ENCODE measurements at regions not wholly inside any gene's neighbourhood (a gene's known extent, or its start where the extent isn't known, plus 50 kb on each side); places are given as distances from the start of the nearest gene placed in this dataset.

DNA sequence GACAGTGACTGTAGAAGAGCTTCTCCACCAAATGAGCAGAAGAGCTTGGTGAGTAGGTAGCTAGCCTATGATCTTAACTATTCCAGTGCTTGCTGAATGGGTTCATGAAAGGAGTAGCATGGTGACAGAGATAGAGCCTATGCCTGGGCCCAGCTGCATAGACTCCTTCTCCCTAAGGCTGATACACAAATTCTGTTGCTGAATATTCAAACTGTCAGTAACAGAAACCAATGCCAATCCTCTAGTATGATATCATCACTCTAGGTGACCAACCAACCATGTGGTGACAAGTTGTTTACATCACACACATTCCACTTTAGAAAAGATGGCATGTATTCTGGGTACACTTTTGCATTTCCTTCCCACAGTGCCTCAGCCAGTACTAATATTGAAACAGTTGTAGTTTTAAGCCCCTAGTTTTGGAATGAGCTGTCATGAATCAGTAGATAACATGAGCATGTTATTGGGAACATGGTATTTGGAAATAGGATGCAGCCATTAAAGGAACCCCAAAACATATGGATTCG is 103.4 kb upstream of the GRXCR1 start:
- TF ChIP-seq EP300 (IDR thresholded peaks at IDR 0.05) (no peak), POLR2AphosphoS5 (IDR thresholded peaks at IDR 0.05) (no peak), POLR2A (IDR thresholded peaks at IDR 0.05) (no peak)
- TF ChIP-seq, protein P1, sequence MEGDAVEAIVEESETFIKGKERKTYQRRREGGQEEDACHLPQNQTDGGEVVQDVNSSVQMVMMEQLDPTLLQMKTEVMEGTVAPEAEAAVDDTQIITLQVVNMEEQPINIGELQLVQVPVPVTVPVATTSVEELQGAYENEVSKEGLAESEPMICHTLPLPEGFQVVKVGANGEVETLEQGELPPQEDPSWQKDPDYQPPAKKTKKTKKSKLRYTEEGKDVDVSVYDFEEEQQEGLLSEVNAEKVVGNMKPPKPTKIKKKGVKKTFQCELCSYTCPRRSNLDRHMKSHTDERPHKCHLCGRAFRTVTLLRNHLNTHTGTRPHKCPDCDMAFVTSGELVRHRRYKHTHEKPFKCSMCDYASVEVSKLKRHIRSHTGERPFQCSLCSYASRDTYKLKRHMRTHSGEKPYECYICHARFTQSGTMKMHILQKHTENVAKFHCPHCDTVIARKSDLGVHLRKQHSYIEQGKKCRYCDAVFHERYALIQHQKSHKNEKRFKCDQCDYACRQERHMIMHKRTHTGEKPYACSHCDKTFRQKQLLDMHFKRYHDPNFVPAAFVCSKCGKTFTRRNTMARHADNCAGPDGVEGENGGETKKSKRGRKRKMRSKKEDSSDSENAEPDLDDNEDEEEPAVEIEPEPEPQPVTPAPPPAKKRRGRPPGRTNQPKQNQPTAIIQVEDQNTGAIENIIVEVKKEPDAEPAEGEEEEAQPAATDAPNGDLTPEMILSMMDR (IDR thresholded peaks at IDR 0.05) = no peak
- no peak overlapping the region for H3K4me3 ChIP-seq
- no peak for DNase-seq
- no peaks in the 10 kb centered on the region for H3K27me3 ChIP-seq
- H3K4me1 ChIP-seq = no peaks in the 10 kb centered on the region
- intact Hi-C loops (cut with DNase I; ENCODE audit: low total_unique reads) = no loop called here
- H3K36me3 ChIP-seq = no peaks in the 10 kb centered on the region
- no peak overlapping the region for H3K27ac ChIP-seq
- 78 to 97% (median 91%) methylated on average over 1 of the region's 1 CpG for WGBS, 5 donors
- peaks cover 0 to 3% (median 0%) of the 10 kb centered on the region in 4 donors for H3K9me3 ChIP-seq

DNA sequence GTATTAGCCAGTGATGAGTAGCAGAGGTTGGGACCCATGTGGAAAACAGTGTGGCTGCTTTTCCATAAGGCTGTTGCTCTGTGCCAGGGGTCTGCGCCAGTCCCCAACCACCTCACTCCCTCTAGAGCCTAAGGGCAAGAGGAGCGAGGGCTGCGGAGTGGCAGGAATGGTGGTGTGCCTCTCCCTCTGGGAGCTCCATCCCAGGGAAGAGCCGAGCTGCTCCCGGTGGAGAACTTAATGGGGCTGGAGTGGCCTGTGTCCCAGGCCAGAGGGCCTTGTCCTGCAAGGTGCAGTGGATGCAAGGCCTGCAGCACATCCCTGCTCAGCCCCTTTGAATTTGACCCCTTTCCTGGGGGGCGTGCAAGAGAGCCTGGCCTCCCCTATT is 105.4 kb upstream of the GRXCR1 start:
- intact Hi-C loops (cut with DNase I; ENCODE audit: low total_unique reads) = no loop called here
- no peak for DNase-seq
- TF ChIP-seq POLR2AphosphoS5 (IDR thresholded peaks at IDR 0.05) = no peak
- no peak for TF ChIP-seq POLR2A (IDR thresholded peaks at IDR 0.05)
- TF ChIP-seq, protein P1 (IDR thresholded peaks at IDR 0.05) = no peak
- no peak for TF ChIP-seq EP300 (IDR thresholded peaks at IDR 0.05)
- 86 to 97% (median 91%) methylated on average over 5 to 6 of the region's 6 CpGs for WGBS, 5 donors
- no peak overlapping the region for H3K27ac ChIP-seq
- H3K27me3 ChIP-seq = no peaks in the 10 kb centered on the region
- no peak overlapping the region for H3K4me3 ChIP-seq
- H3K9me3 ChIP-seq = peaks cover 0 to 3% (median 0%) of the 10 kb centered on the region in 4 donors
- no peaks in the 10 kb centered on the region for H3K4me1 ChIP-seq
- no peaks in the 10 kb centered on the region for H3K36me3 ChIP-seq

DNA sequence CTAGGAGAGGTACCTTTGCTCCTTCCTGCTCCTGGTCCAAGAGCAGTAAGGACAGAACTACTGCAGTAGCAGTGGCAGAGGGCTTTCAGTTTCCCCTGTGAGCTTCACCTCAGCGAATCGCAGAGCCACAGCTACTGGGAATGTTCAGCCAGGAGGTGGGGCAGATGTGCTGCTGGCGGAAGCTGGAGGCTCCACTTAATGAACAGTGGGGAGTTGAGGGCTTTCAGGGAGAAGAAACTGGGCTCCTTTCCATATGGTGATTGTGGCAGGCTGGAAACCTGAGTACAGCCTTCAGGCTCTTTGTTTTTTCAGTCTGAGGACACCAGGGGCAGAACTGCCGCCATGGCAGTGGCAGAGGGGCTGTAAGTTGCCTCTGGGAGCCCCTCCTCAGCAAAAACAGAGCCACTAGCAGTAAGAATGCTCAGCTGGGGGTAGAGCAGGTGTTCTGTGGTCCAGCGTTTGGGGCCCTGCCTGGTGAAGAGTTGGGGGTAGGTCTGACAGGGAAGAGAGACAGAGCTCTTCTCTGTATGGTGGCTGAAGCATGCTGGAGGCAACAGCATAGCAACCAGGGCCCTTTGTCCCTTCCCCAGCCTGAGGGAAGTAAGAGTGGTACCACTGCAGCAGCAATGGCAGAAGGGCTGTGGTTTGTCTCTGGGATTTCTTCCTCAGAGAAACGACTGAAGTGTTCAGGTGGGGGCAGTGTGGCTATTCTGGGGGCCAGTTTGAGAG is 106.0 kb upstream of the GRXCR1 start:
- Histone ChIP-seq H3K4me3 (no peak overlapping the region), H3K9me3 (peaks cover 0 to 3% (median 0%) of the 10 kb centered on the region in 4 donors), H3K27ac (no peak overlapping the region), H3K36me3 (no peaks in the 10 kb centered on the region), H3K27me3 (no peaks in the 10 kb centered on the region), H3K4me1 (no peaks in the 10 kb centered on the region)
- intact Hi-C loops (cut with DNase I; ENCODE audit: low total_unique reads) = no loop called here
- TF ChIP-seq, protein P1 (IDR thresholded peaks at IDR 0.05) = no peak
- TF ChIP-seq POLR2A (IDR thresholded peaks at IDR 0.05) (no peak), EP300 (IDR thresholded peaks at IDR 0.05) (no peak), POLR2AphosphoS5 (IDR thresholded peaks at IDR 0.05) (no peak)
- 46 to 66% (median 56%) methylated on average over 5 to 6 of the region's 6 CpGs for WGBS, 5 donors
- no peak for DNase-seq

DNA sequence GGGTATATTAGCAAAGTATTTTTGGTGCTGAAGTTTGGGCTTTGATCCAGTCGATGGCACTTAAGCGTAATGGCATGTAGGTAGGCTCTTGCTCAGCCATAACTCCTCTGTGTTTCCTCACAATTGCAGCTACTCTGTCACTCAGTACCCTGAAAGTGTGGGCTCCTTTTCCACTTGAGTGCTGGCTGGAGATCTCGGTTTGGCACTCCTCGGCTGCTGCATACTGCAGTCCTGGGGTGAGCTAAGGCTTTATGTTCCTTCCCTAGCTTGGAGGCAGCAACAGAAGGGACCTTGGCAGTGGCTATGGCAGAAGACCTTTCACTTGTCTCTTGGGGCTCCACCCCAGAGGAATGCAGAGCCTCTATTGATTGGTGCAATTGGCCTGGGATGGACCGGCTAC is 106.7 kb upstream of the GRXCR1 start:
- TF ChIP-seq POLR2AphosphoS5 (IDR thresholded peaks at IDR 0.05) (no peak), POLR2A (IDR thresholded peaks at IDR 0.05) (no peak), EP300 (IDR thresholded peaks at IDR 0.05) (no peak)
- TF ChIP-seq, protein P1 (IDR thresholded peaks at IDR 0.05) = no peak
- Histone ChIP-seq H3K27ac (no peak overlapping the region), H3K36me3 (no peaks in the 10 kb centered on the region), H3K4me1 (no peaks in the 10 kb centered on the region), H3K9me3 (peaks cover 0 to 3% (median 0%) of the 10 kb centered on the region in 4 donors), H3K27me3 (no peaks in the 10 kb centered on the region), H3K4me3 (no peak overlapping the region)
- DNase-seq = no peak
- intact Hi-C loops (cut with DNase I; ENCODE audit: low total_unique reads) = no loop called here
- WGBS, 5 donors = 85 to 95% (median 86%) methylated on average over 5 of the region's 5 CpGs
